Liver (tissue), 8 donors: ENCODE measurements at regions not wholly inside any gene's neighbourhood (a gene's known extent, or its start where the extent isn't known, plus 50 kb on each side); places are given as distances from the start of the nearest gene placed in this dataset.

Experiments
- DNase-seq: peaks from one replicate; pipeline ENCODE4 v3.0.0-alpha.2; 2017; ENCODE audit warnings: low spot score
- H3K27ac ChIP-seq, 2 donors: one replicate each; pipeline ENCODE4 v1.7.0; 2013; ENCODE audit warnings: inconsistent platforms in 2 of 2, low read length in 2 of 2, control low read depth in 1 of 2, low read depth in 1 of 2, mild to moderate bottlenecking in 1 of 2
- H3K27me3 ChIP-seq, 4 donors: one replicate each; pipeline versions ENCODE4 v1.6.1 to v1.7.0; 2013; ENCODE audit warnings: low read length in 3 of 4, inconsistent platforms in 1 of 4, mild to moderate bottlenecking in 1 of 4, moderate library complexity in 1 of 4; ENCODE audit not compliant: control insufficient read depth in 4 of 4, insufficient read depth in 4 of 4
- H3K36me3 ChIP-seq, 4 donors: one replicate each; pipeline versions ENCODE4 v1.6.1 to v1.7.0; 2013; ENCODE audit warnings: low read length in 3 of 4, mild to moderate bottlenecking in 3 of 4, low read depth in 1 of 4, moderate library complexity in 1 of 4; ENCODE audit not compliant: control insufficient read depth in 4 of 4, insufficient read depth in 3 of 4
- H3K4me1 ChIP-seq, 4 donors: one replicate each; pipeline versions ENCODE4 v1.6.1 to v1.7.0; 2013; ENCODE audit warnings: low read length in 3 of 4, mild to moderate bottlenecking in 3 of 4, moderate library complexity in 1 of 4; ENCODE audit not compliant: control insufficient read depth in 4 of 4, insufficient read depth in 4 of 4
- H3K4me3 ChIP-seq, 3 donors: one replicate each; pipeline versions ENCODE4 v1.6.1 to v1.7.0; 2013; ENCODE audit warnings: low read length in 3 of 3, control low read depth in 1 of 3, low read depth in 1 of 3, mild to moderate bottlenecking in 1 of 3
- H3K9ac ChIP-seq, 2 donors: one replicate each; pipeline ENCODE4 v1.7.0; 2013; ENCODE audit warnings: low read length in 2 of 2, mild to moderate bottlenecking in 2 of 2, moderate library complexity in 2 of 2, control low read depth in 1 of 2, low read depth in 1 of 2
- H3K9me3 ChIP-seq, 4 donors: one replicate each; pipeline versions ENCODE4 v1.6.1 to v1.7.0; 2013; ENCODE audit warnings: low read length in 3 of 4; ENCODE audit not compliant: control insufficient read depth in 4 of 4
- EGR1 ChIP-seq, 2 donors: IDR thresholded peaks; 2 replicates each; pipeline ENCODE4 v1.6.1; 2016 to 2018; ENCODE audit warnings: antibody characterized with exemption in 2 of 2, low read depth in 2 of 2
- FOXA1 ChIP-seq: IDR thresholded peaks from 2 replicates; pipeline ENCODE4 v1.6.1; 2016; ENCODE audit warnings: antibody characterized with exemption
- FOXA2 ChIP-seq: IDR thresholded peaks from 2 replicates; pipeline ENCODE4 v1.6.1; 2016; ENCODE audit warnings: antibody characterized with exemption
- GABPA ChIP-seq, 2 donors: IDR thresholded peaks in 1 of 2; conservative IDR thresholded peaks in 1 of 2; 2 replicates each; pipeline ENCODE4 v1.6.1; 2016; ENCODE audit warnings: antibody characterized with exemption in 2 of 2, mild to moderate bottlenecking in 1 of 2, moderate library complexity in 1 of 2
- HNF4A ChIP-seq, 2 donors: conservative IDR thresholded peaks; 2 replicates each; pipeline ENCODE4 v1.6.1; 2016; ENCODE audit warnings: antibody characterized with exemption in 2 of 2, mild to moderate bottlenecking in 2 of 2
- JUND ChIP-seq, 2 donors: IDR thresholded peaks; 2 replicates each; pipeline ENCODE4 v1.6.1; 2016; ENCODE audit warnings: antibody characterized with exemption in 2 of 2
- NR2F2 ChIP-seq: IDR thresholded peaks from 2 replicates; pipeline ENCODE4 v1.6.1; 2016; ENCODE audit warnings: antibody characterized with exemption
- RAD21 ChIP-seq, 2 donors: IDR thresholded peaks; 2 replicates each; pipeline ENCODE4 v1.6.1; 2016; ENCODE audit warnings: antibody characterized with exemption in 2 of 2, mild to moderate bottlenecking in 2 of 2
- REST ChIP-seq: IDR thresholded peaks from 2 replicates; pipeline ENCODE4 v1.6.1; 2016; ENCODE audit warnings: antibody characterized with exemption, mild to moderate bottlenecking
- RXRA ChIP-seq, 2 donors: IDR thresholded peaks; 2 replicates each; pipeline ENCODE4 v1.6.1; 2017 to 2018; ENCODE audit warnings: antibody characterized with exemption in 2 of 2, mild to moderate bottlenecking in 1 of 2
- SP1 ChIP-seq: IDR thresholded peaks from 2 replicates; pipeline ENCODE4 v1.6.1; 2018; ENCODE audit warnings: antibody characterized with exemption, mild to moderate bottlenecking
- TAF1 ChIP-seq: conservative IDR thresholded peaks from 2 replicates; pipeline ENCODE4 v1.6.1; 2016; ENCODE audit warnings: antibody characterized with exemption, mild to moderate bottlenecking
- YY1 ChIP-seq: IDR thresholded peaks from 2 replicates; pipeline ENCODE4 v1.6.1; 2016; ENCODE audit warnings: antibody characterized with exemption, mild to moderate bottlenecking
- WGBS: extraction: QIAGEN DNeasy Blood & Tissue Kit; methylation state at CpG from one replicate; pipeline ENCODE4 v1.1.7; 2013; 5-methylcytosine and 5-hydroxymethylcytosine counted together
- TF ChIP-seq, protein P1 (sequence below): IDR thresholded peaks from 2 replicates; pipeline ENCODE4 v1.6.1; 2016; ENCODE audit warnings: antibody characterized with exemption
- TF ChIP-seq, protein P2 (sequence below): IDR thresholded peaks from 2 replicates; pipeline ENCODE4 v1.6.1; 2016; ENCODE audit warnings: antibody characterized with exemption
- TF ChIP-seq, protein P3 (sequence below): IDR thresholded peaks from 2 replicates; pipeline ENCODE4 v1.6.1; 2016; ENCODE audit warnings: antibody characterized with exemption
- TF ChIP-seq, protein P4 (sequence below): fragments of 150-350 bp; IDR thresholded peaks from 2 replicates; pipeline ENCODE4 v1.5.1; 2017; ENCODE audit warnings: improper control_type of control experiment, low read depth, low read length; ENCODE audit not compliant: missing input control
- donor health status: healthy.
- donor health status: healthy.
- donor health status: healthy.
- donor health status: healthy.
- donor health status: healthy.

DNA sequence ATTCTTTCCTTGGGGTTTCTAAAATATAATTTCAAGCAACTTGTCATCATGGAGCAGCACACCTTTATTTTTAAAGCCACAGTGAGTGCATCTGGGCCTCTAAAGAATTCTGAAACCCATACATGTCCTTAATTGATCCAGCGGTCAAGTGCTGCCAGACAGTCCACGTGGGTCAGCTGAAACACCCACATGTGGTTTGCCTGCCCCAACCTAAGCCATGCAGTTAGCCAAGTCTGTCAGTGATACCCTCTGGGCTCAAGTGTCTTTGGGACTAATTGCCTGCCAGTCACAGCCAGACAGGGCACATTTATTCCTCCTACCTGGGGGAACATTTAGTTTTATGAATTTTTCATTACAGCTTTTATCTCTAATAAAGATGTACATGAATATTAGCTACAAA is 291.4 kb upstream of the SLC30A5 start:
- Histone ChIP-seq H3K4me3 (no peak overlapping the region), H3K9ac (no peak overlapping the region), H3K27me3 (no peaks in the 10 kb centered on the region), H3K36me3 (no peaks in the 10 kb centered on the region), H3K4me1 (no peaks in the 10 kb centered on the region), H3K9me3 (peaks cover 0 to 5% (median 0%) of the 10 kb centered on the region in 4 donors), H3K27ac (no peak overlapping the region)
- 53% methylated on average over 2 of the region's 2 CpGs for WGBS
- DNase-seq = no peak
- no peak for TF ChIP-seq NR2F2
- TF ChIP-seq REST = no peak
- TF ChIP-seq SP1 = no peak
- no peak for TF ChIP-seq RXRA (IDR thresholded peaks at IDR 0.05)
- TF ChIP-seq GABPA (IDR thresholded peaks at IDR 0.05 in 1 of 2, conservative IDR thresholded peaks at IDR 0.05 in 1 of 2) = no peak
- no peak for TF ChIP-seq YY1
- no peak for TF ChIP-seq EGR1 (IDR thresholded peaks at IDR 0.05; ENCODE audit: low read depth in 2 of 2)
- no peak for TF ChIP-seq FOXA2
- TF ChIP-seq HNF4A (conservative IDR thresholded peaks at IDR 0.05) = no peak
- TF ChIP-seq, protein P1, sequence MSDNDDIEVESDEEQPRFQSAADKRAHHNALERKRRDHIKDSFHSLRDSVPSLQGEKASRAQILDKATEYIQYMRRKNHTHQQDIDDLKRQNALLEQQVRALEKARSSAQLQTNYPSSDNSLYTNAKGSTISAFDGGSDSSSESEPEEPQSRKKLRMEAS = no peak
- TF ChIP-seq FOXA1 = no peak
- no peak for TF ChIP-seq JUND (IDR thresholded peaks at IDR 0.05)
- no peak for TF ChIP-seq RAD21 (IDR thresholded peaks at IDR 0.05)
- TF ChIP-seq TAF1 = no peak
- TF ChIP-seq, protein P2, sequence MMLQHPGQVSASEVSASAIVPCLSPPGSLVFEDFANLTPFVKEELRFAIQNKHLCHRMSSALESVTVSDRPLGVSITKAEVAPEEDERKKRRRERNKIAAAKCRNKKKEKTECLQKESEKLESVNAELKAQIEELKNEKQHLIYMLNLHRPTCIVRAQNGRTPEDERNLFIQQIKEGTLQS = no peak

DNA sequence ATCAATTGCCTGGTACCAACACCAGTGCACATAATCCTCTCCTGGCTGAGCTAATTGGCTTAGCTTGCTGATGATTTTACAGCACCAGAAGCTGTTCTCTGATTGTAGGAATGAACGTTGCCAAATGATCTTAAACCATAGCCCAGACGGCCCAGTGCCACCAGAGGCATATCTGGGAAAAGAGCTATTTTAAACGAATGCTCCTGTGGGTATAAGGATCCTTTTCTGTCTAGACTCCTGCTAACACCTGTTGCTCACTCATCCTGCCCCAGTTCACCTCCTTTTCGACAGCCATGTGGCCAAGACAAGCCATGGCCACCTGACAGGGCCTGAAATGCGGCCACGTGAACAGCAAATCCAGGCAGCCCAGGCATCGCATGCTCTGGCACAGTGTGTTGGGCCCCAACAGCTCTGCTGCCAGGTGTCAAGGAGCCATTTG is 289.9 kb upstream of the SLC30A5 start:
- WGBS = 91% methylated on average over 7 of the region's 7 CpGs
- Histone ChIP-seq H3K9me3 (peaks cover 0 to 5% (median 0%) of the 10 kb centered on the region in 4 donors), H3K36me3 (no peaks in the 10 kb centered on the region), H3K9ac (no peak overlapping the region), H3K27me3 (no peaks in the 10 kb centered on the region), H3K4me1 (no peaks in the 10 kb centered on the region), H3K4me3 (no peak overlapping the region), H3K27ac (no peak overlapping the region)
- TF ChIP-seq FOXA2 (no peak), SP1 (no peak), GABPA (IDR thresholded peaks at IDR 0.05 in 1 of 2, conservative IDR thresholded peaks at IDR 0.05 in 1 of 2) (no peak), JUND (IDR thresholded peaks at IDR 0.05) (no peak), REST (no peak), FOXA1 (no peak), TAF1 (no peak), EGR1 (IDR thresholded peaks at IDR 0.05; ENCODE audit: low read depth in 2 of 2) (no peak), NR2F2 (no peak), RAD21 (IDR thresholded peaks at IDR 0.05) (no peak)
- TF ChIP-seq, protein P1 = no peak
- TF ChIP-seq, protein P3, sequence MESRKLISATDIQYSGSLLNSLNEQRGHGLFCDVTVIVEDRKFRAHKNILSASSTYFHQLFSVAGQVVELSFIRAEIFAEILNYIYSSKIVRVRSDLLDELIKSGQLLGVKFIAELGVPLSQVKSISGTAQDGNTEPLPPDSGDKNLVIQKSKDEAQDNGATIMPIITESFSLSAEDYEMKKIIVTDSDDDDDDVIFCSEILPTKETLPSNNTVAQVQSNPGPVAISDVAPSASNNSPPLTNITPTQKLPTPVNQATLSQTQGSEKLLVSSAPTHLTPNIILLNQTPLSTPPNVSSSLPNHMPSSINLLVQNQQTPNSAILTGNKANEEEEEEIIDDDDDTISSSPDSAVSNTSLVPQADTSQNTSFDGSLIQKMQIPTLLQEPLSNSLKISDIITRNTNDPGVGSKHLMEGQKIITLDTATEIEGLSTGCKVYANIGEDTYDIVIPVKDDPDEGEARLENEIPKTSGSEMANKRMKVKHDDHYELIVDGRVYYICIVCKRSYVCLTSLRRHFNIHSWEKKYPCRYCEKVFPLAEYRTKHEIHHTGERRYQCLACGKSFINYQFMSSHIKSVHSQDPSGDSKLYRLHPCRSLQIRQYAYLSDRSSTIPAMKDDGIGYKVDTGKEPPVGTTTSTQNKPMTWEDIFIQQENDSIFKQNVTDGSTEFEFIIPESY = no peak
- TF ChIP-seq, protein P4, sequence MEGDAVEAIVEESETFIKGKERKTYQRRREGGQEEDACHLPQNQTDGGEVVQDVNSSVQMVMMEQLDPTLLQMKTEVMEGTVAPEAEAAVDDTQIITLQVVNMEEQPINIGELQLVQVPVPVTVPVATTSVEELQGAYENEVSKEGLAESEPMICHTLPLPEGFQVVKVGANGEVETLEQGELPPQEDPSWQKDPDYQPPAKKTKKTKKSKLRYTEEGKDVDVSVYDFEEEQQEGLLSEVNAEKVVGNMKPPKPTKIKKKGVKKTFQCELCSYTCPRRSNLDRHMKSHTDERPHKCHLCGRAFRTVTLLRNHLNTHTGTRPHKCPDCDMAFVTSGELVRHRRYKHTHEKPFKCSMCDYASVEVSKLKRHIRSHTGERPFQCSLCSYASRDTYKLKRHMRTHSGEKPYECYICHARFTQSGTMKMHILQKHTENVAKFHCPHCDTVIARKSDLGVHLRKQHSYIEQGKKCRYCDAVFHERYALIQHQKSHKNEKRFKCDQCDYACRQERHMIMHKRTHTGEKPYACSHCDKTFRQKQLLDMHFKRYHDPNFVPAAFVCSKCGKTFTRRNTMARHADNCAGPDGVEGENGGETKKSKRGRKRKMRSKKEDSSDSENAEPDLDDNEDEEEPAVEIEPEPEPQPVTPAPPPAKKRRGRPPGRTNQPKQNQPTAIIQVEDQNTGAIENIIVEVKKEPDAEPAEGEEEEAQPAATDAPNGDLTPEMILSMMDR = no peak
- no peak for DNase-seq
